ENCODE measurements at regions not wholly inside any gene's neighbourhood (a gene's known extent, or its start where the extent isn't known, plus 50 kb on each side); places are given as distances from the start of the nearest gene placed in this dataset.
"Not testable (repeated sequence)": the region's sequence is repeated elsewhere in the genome, so short reads cannot be mapped to it uniquely, and the experiment has no call there.

DNA sequence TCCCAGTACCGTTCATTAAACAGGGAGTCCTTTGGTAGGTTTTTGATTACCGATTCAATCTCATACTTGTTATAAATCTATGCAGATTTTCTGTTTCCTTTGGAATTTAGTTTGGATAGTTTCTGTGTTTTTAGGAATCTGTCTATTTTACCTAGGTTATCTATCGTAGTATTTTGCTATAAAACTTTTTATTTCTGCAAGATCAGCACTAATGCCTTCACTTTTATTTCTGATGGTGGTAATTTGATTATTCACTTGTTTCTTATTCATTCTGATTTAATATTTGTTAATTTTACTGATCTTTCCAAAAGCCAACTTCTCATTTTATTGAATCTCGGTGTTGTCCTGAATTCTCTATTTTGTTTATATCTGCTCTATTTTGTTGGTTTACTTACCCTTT, 577.7 kb upstream of the NRG3 start:
- DNase-seq = no peak

DNA sequence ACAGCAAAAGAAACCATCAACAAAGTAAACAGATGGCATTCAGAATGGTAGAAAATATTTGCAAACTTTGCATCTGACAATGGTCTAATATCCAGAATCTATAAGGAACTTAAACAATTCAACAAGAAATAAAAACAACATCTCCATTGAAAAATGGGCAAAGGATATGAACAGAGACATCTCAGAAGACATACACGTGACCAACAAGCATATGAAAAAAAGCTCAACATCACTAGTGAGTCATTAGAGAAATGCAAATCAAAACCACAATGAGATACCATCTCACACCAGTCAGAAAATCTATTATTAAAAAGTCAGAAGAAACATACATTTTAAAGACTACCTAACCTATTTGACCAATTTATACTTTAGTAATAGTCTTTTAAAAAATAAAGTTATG, 571.3 kb upstream of the NRG3 start:
- DNase-seq = no peak

DNA sequence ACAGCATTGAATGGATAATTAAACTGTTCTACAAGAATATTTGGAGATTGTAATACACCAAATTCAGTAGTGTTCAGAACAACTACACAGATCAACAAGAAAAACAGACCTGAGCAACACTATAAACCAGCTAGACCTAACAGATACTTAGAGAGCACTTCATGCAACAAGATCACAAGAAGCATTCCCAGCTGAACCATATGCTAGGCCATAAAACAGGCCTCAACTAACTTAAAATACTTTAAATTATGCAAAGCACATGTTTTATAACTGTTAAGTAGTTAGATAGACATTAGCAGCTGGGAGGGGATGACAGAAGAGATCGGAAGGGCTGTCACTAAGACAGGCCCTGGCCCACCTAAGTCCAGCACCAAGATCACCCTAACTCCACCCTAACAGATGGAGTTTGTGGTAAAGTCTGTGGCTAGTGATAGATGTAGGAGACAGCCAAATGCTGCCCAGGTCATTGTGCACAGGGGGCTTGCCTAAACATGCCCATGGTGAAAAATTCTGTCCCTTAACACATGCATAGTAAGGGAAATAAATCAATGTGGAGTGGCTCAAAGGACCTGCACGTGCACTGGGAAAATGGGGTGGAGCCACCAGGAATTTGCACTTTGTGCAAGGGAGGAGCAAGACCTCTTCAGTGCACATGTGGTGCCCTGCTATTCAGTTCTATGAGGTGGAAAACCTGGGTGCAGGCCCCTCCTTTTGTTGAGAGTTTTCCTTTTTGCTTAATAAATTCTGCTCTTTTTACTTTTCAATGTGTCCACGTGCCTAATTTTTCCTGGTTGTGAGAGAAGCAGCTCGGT, 567.8 kb upstream of the NRG3 start:
- DNase-seq = no peak

- DNase-seq = no peak
Measured at GRCh38 chr10:81309041-81309552, 565.9 kb upstream of the NRG3 start.

- no peak for DNase-seq
Measured at GRCh38 chr10:81314471-81314870, 560.5 kb upstream of the NRG3 start.

DNA sequence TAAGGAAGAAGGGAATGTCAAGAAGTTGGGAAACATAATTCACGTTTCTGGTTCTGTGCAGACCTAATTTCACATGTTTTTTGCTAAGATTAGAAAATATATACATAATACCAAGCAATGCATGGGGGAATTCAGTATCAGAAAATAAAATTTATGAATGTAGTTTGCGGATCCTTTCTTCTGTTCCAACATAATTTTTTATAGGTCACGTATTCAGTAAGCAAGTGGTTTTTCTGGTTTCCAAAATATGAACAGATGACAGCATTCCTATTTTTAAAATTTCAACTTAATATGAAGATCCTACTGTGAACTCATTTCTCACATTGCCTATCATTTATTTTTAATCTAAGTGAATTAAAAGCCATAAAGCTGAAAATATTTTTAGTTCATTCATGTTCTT, 560.0 kb upstream of the NRG3 start:
- no peak for DNase-seq

GRCh38 chr10:81348003-81348402, 527.0 kb upstream of the NRG3 start:
- DNase-seq = no peak

GRCh38 chr10:81367132-81367531, 507.9 kb upstream of the NRG3 start:
- no peak for DNase-seq

- DNase-seq = no peak
Measured at GRCh38 chr10:81386817-81387216, 488.2 kb upstream of the NRG3 start.

- no peak for DNase-seq
Measured at GRCh38 chr10:81403451-81403850, 471.5 kb upstream of the NRG3 start.

GRCh38 chr10:81405399-81405798, 469.6 kb upstream of the NRG3 start:
- DNase-seq = no peak

DNA sequence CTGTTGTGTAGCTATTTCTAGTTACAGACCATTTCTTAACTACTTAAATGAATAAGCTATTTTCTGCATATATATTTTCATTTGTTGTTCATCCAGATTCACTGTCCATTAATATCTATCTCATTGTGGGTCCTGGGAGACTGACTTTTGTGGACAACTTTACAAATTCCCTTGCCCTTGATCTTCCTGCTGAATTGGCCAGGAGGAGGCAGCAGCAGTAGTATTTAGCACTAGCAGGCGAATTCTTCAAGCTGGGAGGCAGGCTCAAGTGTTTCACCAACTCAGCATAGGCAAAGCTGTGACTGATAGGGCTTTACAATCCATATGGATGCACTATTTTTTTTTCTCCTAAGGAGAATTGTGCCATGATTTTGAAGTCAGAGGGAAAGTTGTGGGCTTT, 461.0 kb upstream of the NRG3 start:
- DNase-seq = no peak

- DNase-seq = no peak
Measured at GRCh38 chr10:81426722-81427121, 448.3 kb upstream of the NRG3 start.

- DNase-seq = no peak
Measured at GRCh38 chr10:81428456-81429134, 446.4 kb upstream of the NRG3 start.

DNA sequence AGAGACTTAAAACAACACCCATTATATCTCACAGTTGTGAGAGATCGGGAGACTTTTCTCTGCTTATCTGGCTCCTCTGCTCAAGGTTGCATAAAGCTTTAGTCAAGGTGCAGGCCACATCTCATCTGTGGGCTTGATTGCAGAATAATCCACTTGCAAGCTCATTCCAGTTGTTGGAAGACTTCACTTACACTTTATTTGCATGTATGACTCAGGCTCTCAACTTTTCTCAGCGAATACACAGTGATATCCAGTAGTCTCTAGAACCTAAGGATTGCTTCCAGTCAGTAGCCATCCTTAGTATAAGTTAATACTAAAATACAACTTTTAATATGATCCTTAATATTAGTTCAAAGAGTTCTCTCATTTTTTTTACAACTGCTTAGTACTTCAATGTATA, 435.5 kb upstream of the NRG3 start:
- DNase-seq = no peak

- DNase-seq = not testable (repeated sequence)
Measured at GRCh38 chr10:81441624-81442023, 433.4 kb upstream of the NRG3 start.

- DNase-seq = no peak
Measured at GRCh38 chr10:81444242-81444929, 430.6 kb upstream of the NRG3 start.

GRCh38 chr10:81450651-81451050, 424.3 kb upstream of the NRG3 start:
- no peak for DNase-seq

DNA sequence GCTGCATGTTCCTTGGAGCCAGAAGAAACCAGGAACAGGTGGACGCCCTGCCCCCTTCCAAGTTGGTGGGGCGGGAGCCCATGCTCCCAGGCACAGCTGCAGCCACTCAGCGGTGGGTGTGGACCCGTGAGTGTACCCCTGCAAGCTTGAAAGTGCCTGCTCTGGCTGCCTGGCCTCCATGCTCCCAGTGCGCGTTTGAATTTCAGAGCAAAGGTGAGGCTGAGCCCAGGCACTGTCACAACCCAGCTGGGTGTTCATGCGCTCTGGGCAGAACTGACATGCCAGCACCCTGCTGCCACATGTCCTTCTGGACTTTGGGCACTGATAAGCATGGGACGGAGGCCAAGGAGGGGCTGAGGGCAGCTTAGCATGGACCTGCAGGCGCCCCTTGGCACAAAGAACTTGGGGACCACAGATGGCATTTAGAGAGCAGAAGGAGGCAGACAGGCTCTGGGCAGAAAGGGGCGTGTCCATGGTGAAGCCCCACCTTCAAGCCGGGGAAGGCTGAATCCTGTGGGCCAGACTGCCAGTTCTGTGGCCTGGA, 402.0 kb upstream of the NRG3 start:
- DNase-seq = no peak

DNA sequence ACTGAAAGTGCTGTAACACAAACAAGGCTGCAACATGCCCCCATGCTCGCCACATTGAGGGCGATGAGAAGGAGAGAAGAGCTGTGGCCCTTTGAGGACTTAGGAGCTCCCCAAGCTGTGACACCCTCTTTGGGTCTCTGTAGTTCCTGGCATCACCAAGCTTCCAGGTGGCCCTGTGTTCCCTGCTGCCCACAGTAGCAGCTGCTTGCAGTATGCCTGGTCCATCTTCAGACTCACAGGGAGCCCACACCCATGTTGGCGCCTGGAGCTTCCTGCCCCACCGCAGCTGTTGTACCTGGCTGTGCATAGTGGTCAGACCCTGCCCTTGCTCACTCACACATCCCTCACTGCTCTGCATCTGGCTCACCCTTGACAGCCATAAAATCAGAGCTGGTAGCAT, 401.2 kb upstream of the NRG3 start:
- no peak for DNase-seq

DNA sequence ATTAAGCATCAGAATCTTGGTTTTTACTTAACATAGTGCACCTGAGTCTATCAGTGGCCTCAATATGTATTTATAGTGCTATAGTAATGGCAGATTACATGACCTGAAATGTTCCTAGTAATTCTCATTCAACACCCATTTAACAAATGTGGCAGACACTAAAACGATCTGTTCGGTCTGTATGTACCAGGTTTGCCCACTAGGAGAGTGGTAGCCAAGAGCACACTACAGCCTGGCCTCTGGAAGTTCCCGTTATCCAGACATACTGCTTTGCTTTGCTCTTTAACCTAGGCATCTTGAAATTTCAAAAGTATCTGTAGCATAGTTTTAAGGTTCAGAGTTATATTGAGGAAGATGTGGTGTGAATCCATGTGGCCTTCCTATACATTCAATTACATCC, 395.7 kb upstream of the NRG3 start:
- DNase-seq = no peak

GRCh38 chr10:81496626-81497025, 378.4 kb upstream of the NRG3 start:
- DNase-seq = no peak

GRCh38 chr10:81498011-81498551, 376.9 kb upstream of the NRG3 start:
- DNase-seq = no peak

Data from NCI-H1105 (cell line).